ENCODE measurements at regions not wholly inside any gene's neighbourhood (a gene's known extent, or its start where the extent isn't known, plus 50 kb on each side); places are given as distances from the start of the nearest gene placed in this dataset.

- no peaks in the 10 kb centered on the region for H3K27me3 ChIP-seq
- WGBS: 87% methylated on average over 5 of the region's 5 CpGs
- DNase-seq (ENCODE audit: extremely low spot score): no peak
- no peak for TF ChIP-seq POLR2A (IDR thresholded peaks at IDR 0.05; ENCODE audit: low read depth)
- no peaks in the 10 kb centered on the region for H3K4me1 ChIP-seq
- H3K4me3 ChIP-seq: no peak overlapping the region
- intact Hi-C loops (cut with DNase I): no loop called here
- H3K27ac ChIP-seq (replicated peaks in 1 of 4): no peak overlapping the region
- peaks cover 0 to 47% (median 11%) of the 10 kb centered on the region in 4 donors for H3K36me3 ChIP-seq
- H3K9me3 ChIP-seq: peaks cover 0 to under 1% (median 0%) of the 10 kb centered on the region in 4 donors
Observed at GRCh38 chr16:27646806-27647205, 96.9 kb downstream of the KATNIP start.

- H3K9me3 ChIP-seq: no peaks in the 10 kb centered on the region
Observed at GRCh38 chr16:27649021-27649420, 99.1 kb downstream of the KATNIP start.

GRCh38 chr16:27650073-27650701 is 100.2 kb downstream of the KATNIP start:
- DNase-seq (ENCODE audit: extremely low spot score): no peak
- TF ChIP-seq POLR2AphosphoS5 (IDR thresholded peaks at IDR 0.05) (no peak), POLR2A (IDR thresholded peaks at IDR 0.05; ENCODE audit: low read depth) (no peak), EP300 (IDR thresholded peaks at IDR 0.05) (no peak), CTCF (IDR thresholded peaks at IDR 0.05) (no peak)
- no peak overlapping the region for H3K27ac ChIP-seq (replicated peaks in 1 of 4)
- H3K36me3 ChIP-seq: peaks cover 0 to 53% (median 11%) of the 10 kb centered on the region in 4 donors
- no peaks in the 10 kb centered on the region for H3K4me1 ChIP-seq
- no peaks in the 10 kb centered on the region for H3K9me3 ChIP-seq
- H3K4me3 ChIP-seq: no peak overlapping the region
- 79% methylated on average over 11 of the region's 11 CpGs for WGBS
- H3K27me3 ChIP-seq: no peaks in the 10 kb centered on the region
- intact Hi-C loops (cut with DNase I): no loop called here

More at GRCh38 chr16:27649021-27649420, 99.1 kb downstream of the KATNIP start:
- TF ChIP-seq POLR2A (IDR thresholded peaks at IDR 0.05; ENCODE audit: low read depth) (no peak), CTCF (IDR thresholded peaks at IDR 0.05) (no peak), POLR2AphosphoS5 (IDR thresholded peaks at IDR 0.05) (no peak), EP300 (IDR thresholded peaks at IDR 0.05) (no peak)
- H3K27me3 ChIP-seq: no peaks in the 10 kb centered on the region
- DNase-seq (ENCODE audit: extremely low spot score): no peak
- WGBS: 95% methylated on average over 7 of the region's 7 CpGs
- no peaks in the 10 kb centered on the region for H3K4me1 ChIP-seq
- intact Hi-C loops (cut with DNase I): no loop called here
- H3K4me3 ChIP-seq: no peak overlapping the region
- H3K27ac ChIP-seq (replicated peaks in 1 of 4): no peak overlapping the region
- peaks cover 0 to 53% (median 10%) of the 10 kb centered on the region in 4 donors for H3K36me3 ChIP-seq

- intact Hi-C loops (cut with DNase I): no loop called here
- no peak overlapping the region for H3K27ac ChIP-seq (replicated peaks in 1 of 4)
- no peak for DNase-seq (ENCODE audit: extremely low spot score)
- 77% methylated on average over 6 of the region's 6 CpGs for WGBS
- H3K27me3 ChIP-seq: no peaks in the 10 kb centered on the region
- H3K4me1 ChIP-seq: no peaks in the 10 kb centered on the region
- peaks cover 0 to 60% (median 9%) of the 10 kb centered on the region in 4 donors for H3K36me3 ChIP-seq
- TF ChIP-seq POLR2AphosphoS5 (IDR thresholded peaks at IDR 0.05): no peak
- no peak for TF ChIP-seq CTCF (IDR thresholded peaks at IDR 0.05)
- TF ChIP-seq EP300 (IDR thresholded peaks at IDR 0.05): no peak
- no peak for TF ChIP-seq POLR2A (IDR thresholded peaks at IDR 0.05; ENCODE audit: low read depth)
- H3K4me3 ChIP-seq: no peak overlapping the region
- no peaks in the 10 kb centered on the region for H3K9me3 ChIP-seq
Observed at GRCh38 chr16:27651301-27651700, 101.4 kb downstream of the KATNIP start.

GRCh38 chr16:27657811-27658210 is 107.9 kb downstream of the KATNIP start:
- peaks cover 0 to 27% (median 11%) of the 10 kb centered on the region in 4 donors for H3K36me3 ChIP-seq
- intact Hi-C loops (cut with DNase I): no loop called here
- 94% methylated on average over 6 of the region's 6 CpGs for WGBS
- DNase-seq (ENCODE audit: extremely low spot score): no peak
- H3K4me1 ChIP-seq: no peaks in the 10 kb centered on the region
- H3K9me3 ChIP-seq: no peaks in the 10 kb centered on the region
- no peak overlapping the region for H3K4me3 ChIP-seq
- TF ChIP-seq EP300 (IDR thresholded peaks at IDR 0.05): no peak
- TF ChIP-seq CTCF (IDR thresholded peaks at IDR 0.05): no peak
- no peak for TF ChIP-seq POLR2AphosphoS5 (IDR thresholded peaks at IDR 0.05)
- TF ChIP-seq POLR2A (IDR thresholded peaks at IDR 0.05; ENCODE audit: low read depth): no peak
- no peak overlapping the region for H3K27ac ChIP-seq (replicated peaks in 1 of 4)
- H3K27me3 ChIP-seq: no peaks in the 10 kb centered on the region

All from esophagus muscularis mucosa (tissue), 4 donors.